NCI-H1694 (cell line): ENCODE measurements at regions not wholly inside any gene's neighbourhood (a gene's known extent, or its start where the extent isn't known, plus 50 kb on each side); places are given as distances from the start of the nearest gene placed in this dataset.
"Not testable (repeated sequence)": the region's sequence is repeated elsewhere in the genome, so short reads cannot be mapped to it uniquely, and the experiment has no call there.

Experiments used
- DNase-seq: peaks from one replicate; lab custom pipeline; 2025; lab: John Stamatoyannopoulos, UW

GRCh38 chr5:99589424-99589823 is 660.6 kb upstream of the CHD1 start:
- no peak for DNase-seq

- no peak for DNase-seq
Measured at GRCh38 chr5:99587983-99588382, 659.2 kb upstream of the CHD1 start.

GRCh38 chr5:99586878-99587277 is 658.1 kb upstream of the CHD1 start:
- DNase-seq: no peak

GRCh38 chr5:99581204-99581603 is 652.4 kb upstream of the CHD1 start:
- not testable (repeated sequence) for DNase-seq

GRCh38 chr5:99562937-99563627 is 634.3 kb upstream of the CHD1 start:
- DNase-seq: not testable (repeated sequence)

- no peak for DNase-seq
Measured at GRCh38 chr5:99553211-99553810, 624.5 kb upstream of the CHD1 start.

- no peak for DNase-seq
Measured at GRCh38 chr5:99544356-99544755, 615.5 kb upstream of the CHD1 start.

- no peak for DNase-seq
Measured at GRCh38 chr5:99543841-99544240, 615.0 kb upstream of the CHD1 start.

GRCh38 chr5:99534241-99534640 is 605.4 kb upstream of the CHD1 start:
- DNase-seq: not testable (repeated sequence)

- not testable (repeated sequence) for DNase-seq
Measured at GRCh38 chr5:99521666-99522065, 592.9 kb upstream of the CHD1 start.

- DNase-seq: not testable (repeated sequence)
Measured at GRCh38 chr5:99515864-99516490, 587.2 kb upstream of the CHD1 start.

GRCh38 chr5:99510237-99510866 is 581.5 kb upstream of the CHD1 start:
- DNase-seq: not testable (repeated sequence)

GRCh38 chr5:99509064-99509463 is 580.3 kb upstream of the CHD1 start:
- DNase-seq: not testable (repeated sequence)

GRCh38 chr5:99495456-99495855 is 566.6 kb upstream of the CHD1 start:
- not testable (repeated sequence) for DNase-seq

- DNase-seq: not testable (repeated sequence)
Measured at GRCh38 chr5:99478450-99478849, 549.6 kb upstream of the CHD1 start.

GRCh38 chr5:99473328-99473727 is 544.5 kb upstream of the CHD1 start:
- DNase-seq: not testable (repeated sequence)

GRCh38 chr5:99471726-99472125 is 542.9 kb upstream of the CHD1 start:
- not testable (repeated sequence) for DNase-seq

GRCh38 chr5:99471178-99471577 is 542.4 kb upstream of the CHD1 start:
- DNase-seq: not testable (repeated sequence)

GRCh38 chr5:99470636-99471035 is 541.8 kb upstream of the CHD1 start:
- not testable (repeated sequence) for DNase-seq

GRCh38 chr5:99460701-99461100 is 531.9 kb upstream of the CHD1 start:
- no peak for DNase-seq

GRCh38 chr5:99453196-99453595 is 524.4 kb upstream of the CHD1 start:
- DNase-seq: no peak

- no peak for DNase-seq
Measured at GRCh38 chr5:99449786-99450185, 521.0 kb upstream of the CHD1 start.

- DNase-seq: no peak
Measured at GRCh38 chr5:99445805-99446204, 517.0 kb upstream of the CHD1 start.
